ENCODE measurements at regions not wholly inside any gene's neighbourhood (a gene's known extent, or its start where the extent isn't known, plus 50 kb on each side); places are given as distances from the start of the nearest gene placed in this dataset.

GRCh38 chr2:100627330-100628300, 64.8 kb downstream of the PDCL3 start:
- no peak for DNase-seq
- H3K36me3 ChIP-seq (replicated peaks; ENCODE audit: control insufficient read depth, insufficient read depth, low read length): no peaks in the 10 kb centered on the region
- H3K27me3 ChIP-seq (ENCODE audit: control insufficient read depth, insufficient read depth, low read length): no peaks in the 10 kb centered on the region
- H3K4me3 ChIP-seq (ENCODE audit: insufficient read depth, low read depth, low read length): no peak overlapping the region

- H3K36me3 ChIP-seq (replicated peaks; ENCODE audit: control insufficient read depth, insufficient read depth, low read length): no peaks in the 10 kb centered on the region
- H3K27me3 ChIP-seq (ENCODE audit: control insufficient read depth, insufficient read depth, low read length): no peaks in the 10 kb centered on the region
- DNase-seq: no peak
- H3K4me3 ChIP-seq (ENCODE audit: insufficient read depth, low read depth, low read length): no peak overlapping the region
Observed at GRCh38 chr2:100628506-100628905, 65.7 kb downstream of the PDCL3 start.

DNA sequence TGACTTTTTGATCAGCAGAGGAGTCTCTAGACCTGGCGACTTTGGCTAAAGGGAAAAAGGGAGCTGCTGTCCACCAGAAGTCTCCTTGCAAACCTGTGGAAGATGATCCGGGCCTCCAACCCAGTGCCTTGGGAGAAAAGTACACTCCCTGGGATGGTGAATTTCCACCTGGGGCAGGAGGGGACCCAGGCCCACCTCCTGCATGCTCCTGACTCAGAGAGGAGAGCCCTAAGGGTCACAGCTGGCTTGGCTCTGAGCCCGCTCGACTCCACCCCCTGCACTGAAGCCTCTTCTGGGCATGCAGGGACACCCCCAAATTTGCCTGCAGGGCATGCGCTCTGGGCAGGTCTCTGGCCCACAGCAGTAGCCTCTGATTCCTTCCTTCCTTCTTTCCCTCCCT, 66.5 kb downstream of the PDCL3 start:
- DNase-seq: no peak
- no peaks in the 10 kb centered on the region for H3K36me3 ChIP-seq (replicated peaks; ENCODE audit: control insufficient read depth, insufficient read depth, low read length)
- H3K27me3 ChIP-seq (ENCODE audit: control insufficient read depth, insufficient read depth, low read length): no peaks in the 10 kb centered on the region
- no peak overlapping the region for H3K4me3 ChIP-seq (ENCODE audit: insufficient read depth, low read depth, low read length)

DNA sequence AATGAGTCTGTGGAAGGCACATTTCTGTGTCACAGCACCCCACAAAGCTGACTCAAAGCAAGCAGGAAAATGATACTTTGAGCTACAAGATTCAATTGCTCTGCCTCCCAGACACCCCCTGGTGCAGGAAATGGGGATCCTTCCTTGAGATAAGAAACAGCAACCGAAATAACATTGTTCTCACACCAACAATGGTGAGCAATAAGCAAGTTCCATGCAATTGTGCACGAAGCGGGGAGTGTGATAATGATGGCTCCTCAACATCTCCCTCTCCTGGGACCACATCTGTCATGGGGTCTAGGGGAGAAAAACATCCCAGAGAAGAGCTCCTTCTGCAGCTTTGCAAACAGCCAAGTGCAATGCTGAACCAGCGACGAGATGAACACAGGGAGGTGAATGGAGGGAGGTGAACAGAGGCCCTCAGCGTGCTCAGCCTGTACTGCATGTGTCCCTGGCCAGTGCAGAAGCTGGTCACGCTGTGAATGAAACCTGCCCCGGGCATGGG, 67.7 kb downstream of the PDCL3 start:
- Histone ChIP-seq H3K27me3 (ENCODE audit: control insufficient read depth, insufficient read depth, low read length) (no peaks in the 10 kb centered on the region), H3K36me3 (replicated peaks; ENCODE audit: control insufficient read depth, insufficient read depth, low read length) (no peaks in the 10 kb centered on the region), H3K4me3 (ENCODE audit: insufficient read depth, low read depth, low read length) (no peak overlapping the region)
- DNase-seq: no peak

DNA sequence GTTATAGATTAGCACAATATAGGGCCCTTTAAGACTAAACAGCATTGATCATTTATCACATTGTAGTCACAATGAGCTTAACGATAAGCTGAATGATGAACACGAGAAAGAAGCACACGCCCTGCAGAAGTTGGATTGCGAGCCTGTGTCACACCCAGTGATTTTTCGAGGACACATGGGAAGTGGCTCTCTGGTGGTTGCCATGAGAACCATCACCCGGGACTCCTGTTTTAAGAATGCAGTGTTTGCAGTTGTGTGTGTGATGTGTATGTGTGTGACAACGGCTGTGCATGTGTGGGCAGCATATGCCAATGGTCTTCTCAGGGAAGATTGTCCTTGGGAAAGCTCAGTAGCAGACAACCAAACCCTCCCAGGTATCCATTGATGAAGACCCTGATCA, 69.2 kb downstream of the PDCL3 start:
- H3K27me3 ChIP-seq (ENCODE audit: control insufficient read depth, insufficient read depth, low read length): no peaks in the 10 kb centered on the region
- no peak for DNase-seq
- no peaks in the 10 kb centered on the region for H3K36me3 ChIP-seq (replicated peaks; ENCODE audit: control insufficient read depth, insufficient read depth, low read length)
- no peak overlapping the region for H3K4me3 ChIP-seq (ENCODE audit: insufficient read depth, low read depth, low read length)

- Histone ChIP-seq H3K27me3 (ENCODE audit: control insufficient read depth, insufficient read depth, low read length) (no peaks in the 10 kb centered on the region), H3K4me3 (ENCODE audit: insufficient read depth, low read depth, low read length) (no peak overlapping the region), H3K36me3 (replicated peaks; ENCODE audit: control insufficient read depth, insufficient read depth, low read length) (no peaks in the 10 kb centered on the region)
- no peak for DNase-seq
Observed at GRCh38 chr2:100632759-100633158, 70.0 kb downstream of the PDCL3 start.

- Histone ChIP-seq H3K4me3 (ENCODE audit: insufficient read depth, low read depth, low read length) (no peak overlapping the region), H3K27me3 (ENCODE audit: control insufficient read depth, insufficient read depth, low read length) (no peaks in the 10 kb centered on the region), H3K36me3 (replicated peaks; ENCODE audit: control insufficient read depth, insufficient read depth, low read length) (no peaks in the 10 kb centered on the region)
- peak; percentile 58 for DNase-seq
Observed at GRCh38 chr2:100639588-100640390, 77.0 kb downstream of the PDCL3 start.

- no peak for DNase-seq
- Histone ChIP-seq H3K4me3 (ENCODE audit: insufficient read depth, low read depth, low read length) (no peak overlapping the region), H3K27me3 (ENCODE audit: control insufficient read depth, insufficient read depth, low read length) (no peaks in the 10 kb centered on the region), H3K36me3 (replicated peaks; ENCODE audit: control insufficient read depth, insufficient read depth, low read length) (no peaks in the 10 kb centered on the region)
Observed at GRCh38 chr2:100640431-100641124, 77.8 kb downstream of the PDCL3 start.

- no peaks in the 10 kb centered on the region for H3K36me3 ChIP-seq (replicated peaks; ENCODE audit: control insufficient read depth, insufficient read depth, low read length)
- no peak overlapping the region for H3K4me3 ChIP-seq (ENCODE audit: insufficient read depth, low read depth, low read length)
- DNase-seq: no peak
- no peaks in the 10 kb centered on the region for H3K27me3 ChIP-seq (ENCODE audit: control insufficient read depth, insufficient read depth, low read length)
Observed at GRCh38 chr2:100641125-100641435, 78.3 kb downstream of the PDCL3 start.

DNA sequence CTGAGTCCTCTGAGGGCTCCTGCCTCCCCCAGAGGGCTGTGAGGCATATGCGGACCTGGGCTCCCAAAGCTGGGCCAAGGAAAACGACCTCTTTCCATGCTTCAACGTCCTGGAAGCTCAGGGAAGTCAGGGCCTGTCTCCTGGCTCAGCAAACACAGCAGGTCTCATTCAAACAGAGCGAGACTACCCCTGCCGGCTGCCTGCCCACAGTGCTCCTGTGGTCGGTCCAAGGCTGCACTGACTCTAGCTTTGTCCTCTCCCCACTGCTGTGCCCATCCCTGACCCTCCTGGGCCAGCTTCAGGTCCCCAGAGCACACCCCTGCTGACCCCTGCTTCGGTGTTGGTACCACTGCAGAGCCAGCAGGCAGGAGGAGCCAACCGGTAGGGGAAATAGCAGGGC, 79.6 kb downstream of the PDCL3 start:
- no peaks in the 10 kb centered on the region for H3K27me3 ChIP-seq (ENCODE audit: control insufficient read depth, insufficient read depth, low read length)
- H3K4me3 ChIP-seq (ENCODE audit: insufficient read depth, low read depth, low read length): no peak overlapping the region
- no peaks in the 10 kb centered on the region for H3K36me3 ChIP-seq (replicated peaks; ENCODE audit: control insufficient read depth, insufficient read depth, low read length)
- DNase-seq: no peak

GRCh38 chr2:100643467-100643866, 80.7 kb downstream of the PDCL3 start:
- Histone ChIP-seq H3K4me3 (ENCODE audit: insufficient read depth, low read depth, low read length) (no peak overlapping the region), H3K36me3 (replicated peaks; ENCODE audit: control insufficient read depth, insufficient read depth, low read length) (no peaks in the 10 kb centered on the region), H3K27me3 (ENCODE audit: control insufficient read depth, insufficient read depth, low read length) (no peaks in the 10 kb centered on the region)
- DNase-seq: no peak

GRCh38 chr2:100643906-100644501, 81.2 kb downstream of the PDCL3 start:
- H3K4me3 ChIP-seq (ENCODE audit: insufficient read depth, low read depth, low read length): no peak overlapping the region

DNA sequence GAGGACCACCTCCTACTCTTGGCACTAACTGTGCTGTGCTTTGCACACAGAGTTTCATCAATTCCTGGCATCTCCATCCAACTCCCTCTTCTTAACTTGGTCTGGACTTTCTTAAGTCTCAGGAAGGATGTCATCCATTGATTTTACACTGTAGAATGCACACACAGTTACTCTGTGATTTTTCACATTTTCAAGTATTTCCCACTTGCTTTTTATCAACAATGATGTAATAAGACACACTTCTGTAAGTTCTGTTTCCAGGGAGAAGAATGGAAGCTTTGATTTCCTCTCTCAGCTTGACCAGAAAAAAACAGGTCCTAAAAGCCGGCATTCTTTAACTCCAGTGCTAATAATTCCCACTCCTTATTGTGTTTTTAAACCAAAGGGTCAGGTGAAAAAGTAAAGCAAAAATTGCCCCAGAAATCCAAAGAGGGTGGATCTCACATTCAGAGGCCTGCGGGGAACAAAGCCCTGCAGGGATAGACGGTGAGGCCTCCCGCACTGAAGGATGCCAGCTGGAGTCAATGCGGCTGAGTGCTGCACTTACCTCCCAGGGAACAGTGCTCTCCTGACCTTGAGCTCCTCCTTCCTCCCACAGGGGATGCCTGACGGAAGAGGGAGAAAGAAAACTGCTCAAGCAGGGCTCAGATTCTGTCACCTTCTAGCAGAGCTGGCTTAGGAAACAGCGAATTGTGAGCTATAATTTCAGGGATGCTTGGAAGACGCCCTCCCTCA, 83.1 kb downstream of the PDCL3 start:
- Histone ChIP-seq H3K36me3 (replicated peaks; ENCODE audit: control insufficient read depth, insufficient read depth, low read length) (no peaks in the 10 kb centered on the region), H3K27me3 (ENCODE audit: control insufficient read depth, insufficient read depth, low read length) (no peaks in the 10 kb centered on the region), H3K4me3 (ENCODE audit: insufficient read depth, low read depth, low read length) (no peak overlapping the region)
- DNase-seq: no peak

More at GRCh38 chr2:100643906-100644501, 81.2 kb downstream of the PDCL3 start:
- no peak for DNase-seq
- Histone ChIP-seq H3K27me3 (ENCODE audit: control insufficient read depth, insufficient read depth, low read length) (no peaks in the 10 kb centered on the region), H3K36me3 (replicated peaks; ENCODE audit: control insufficient read depth, insufficient read depth, low read length) (no peaks in the 10 kb centered on the region)

DNA sequence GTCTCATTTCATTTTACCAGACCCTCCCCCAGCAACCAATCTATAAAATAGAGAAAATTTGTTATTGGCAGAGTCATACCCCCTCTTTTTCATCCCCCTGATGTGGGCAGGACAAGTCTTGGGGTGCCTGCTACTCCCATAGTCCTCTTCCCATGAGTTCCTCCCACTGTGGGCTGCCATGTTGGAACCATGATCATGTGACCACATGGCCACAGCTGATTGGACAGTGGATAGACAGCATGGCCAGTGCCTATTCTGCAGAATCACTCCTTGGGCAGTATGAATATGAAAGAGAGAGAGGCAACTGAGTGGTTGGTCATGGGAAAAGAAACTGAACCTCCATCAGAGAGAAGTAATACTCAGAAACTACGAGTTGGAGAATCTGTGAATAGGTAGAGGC, 84.9 kb downstream of the PDCL3 start:
- no peaks in the 10 kb centered on the region for H3K36me3 ChIP-seq (replicated peaks; ENCODE audit: control insufficient read depth, insufficient read depth, low read length)
- DNase-seq: no peak
- H3K27me3 ChIP-seq (ENCODE audit: control insufficient read depth, insufficient read depth, low read length): no peaks in the 10 kb centered on the region
- H3K4me3 ChIP-seq (ENCODE audit: insufficient read depth, low read depth, low read length): no peak overlapping the region

All from H7 (cell line).